Breast epithelium (tissue), 3 donors: ENCODE measurements at regions not wholly inside any gene's neighbourhood (a gene's known extent, or its start where the extent isn't known, plus 50 kb on each side); places are given as distances from the start of the nearest gene placed in this dataset.

Experiments used
- CTCF ChIP-seq, 3 donors: fragments of 450-650 bp; IDR thresholded peaks; one replicate each; pipeline ENCODE4 v1.5.1; 2016 to 2017; ENCODE audit warnings: antibody characterized with exemption in 3 of 3, mild to moderate bottlenecking in 3 of 3, moderate library complexity in 3 of 3
- POLR2A ChIP-seq: fragments of 450-650 bp; IDR thresholded peaks from one replicate; pipeline ENCODE4 v1.6.1; 2016; ENCODE audit warnings: antibody characterized with exemption, mild to moderate bottlenecking, moderate library complexity

GRCh38 chr2:30325600-30326328, 94.4 kb downstream of the LBH start:
- TF ChIP-seq CTCF (IDR thresholded peaks at IDR 0.05) (no peak), POLR2A (no peak)
